ENCODE measurements at regions not wholly inside any gene's neighbourhood (a gene's known extent, or its start where the extent isn't known, plus 50 kb on each side); places are given as distances from the start of the nearest gene placed in this dataset.

- no peak for TF ChIP-seq CTCF (IDR thresholded peaks at IDR 0.05; ENCODE audit: unreplicated experiment)
- Mint-ChIP-seq H3K27ac (no peak overlapping the region), H3K4me3 (ENCODE audit: low read depth) (no peak overlapping the region), H3K36me3 (ENCODE audit: insufficient read depth) (no peaks in the 10 kb centered on the region), H3K9me3 (ENCODE audit: low read depth) (no peaks in the 10 kb centered on the region), H3K4me1 (ENCODE audit: low read depth) (peaks cover 4% of the 10 kb centered on the region), H3K27me3 (peaks cover 3% of the 10 kb centered on the region)
- no peak for DNase-seq (ENCODE audit: low spot score, unreplicated experiment)
Observed at GRCh38 chr2:143903172-143903856, 616.6 kb downstream of the ZEB2 start.

- no peak for TF ChIP-seq CTCF (IDR thresholded peaks at IDR 0.05; ENCODE audit: unreplicated experiment)
- Mint-ChIP-seq H3K27me3 (no peaks in the 10 kb centered on the region), H3K27ac (no peak overlapping the region), H3K9me3 (ENCODE audit: low read depth) (no peaks in the 10 kb centered on the region), H3K36me3 (ENCODE audit: insufficient read depth) (no peaks in the 10 kb centered on the region), H3K4me1 (ENCODE audit: low read depth) (peaks cover 4% of the 10 kb centered on the region), H3K4me3 (ENCODE audit: low read depth) (no peak overlapping the region)
- DNase-seq (ENCODE audit: low spot score, unreplicated experiment): no peak
Observed at GRCh38 chr2:143901185-143901842, 618.6 kb downstream of the ZEB2 start.

GRCh38 chr2:143899987-143900386 is 619.9 kb downstream of the ZEB2 start:
- Mint-ChIP-seq H3K9me3 (ENCODE audit: low read depth) (no peaks in the 10 kb centered on the region), H3K4me3 (ENCODE audit: low read depth) (no peak overlapping the region), H3K27me3 (no peaks in the 10 kb centered on the region), H3K27ac (no peak overlapping the region), H3K4me1 (ENCODE audit: low read depth) (peaks cover 4% of the 10 kb centered on the region), H3K36me3 (ENCODE audit: insufficient read depth) (no peaks in the 10 kb centered on the region)
- no peak for TF ChIP-seq CTCF (IDR thresholded peaks at IDR 0.05; ENCODE audit: unreplicated experiment)
- no peak for DNase-seq (ENCODE audit: low spot score, unreplicated experiment)

GRCh38 chr2:143893371-143893770 is 626.5 kb downstream of the ZEB2 start:
- DNase-seq (ENCODE audit: low spot score, unreplicated experiment): no peak
- no peak overlapping the region for H3K27ac Mint-ChIP-seq
- no peak for TF ChIP-seq CTCF (IDR thresholded peaks at IDR 0.05; ENCODE audit: unreplicated experiment)
- no peaks in the 10 kb centered on the region for H3K36me3 Mint-ChIP-seq (ENCODE audit: insufficient read depth)
- peaks cover 13% of the 10 kb centered on the region for H3K4me1 Mint-ChIP-seq (ENCODE audit: low read depth)
- H3K4me3 Mint-ChIP-seq (ENCODE audit: low read depth): peak overlapping the region; percentile 22
- H3K9me3 Mint-ChIP-seq (ENCODE audit: low read depth): no peaks in the 10 kb centered on the region
- H3K27me3 Mint-ChIP-seq: no peaks in the 10 kb centered on the region

- no peak for TF ChIP-seq CTCF (IDR thresholded peaks at IDR 0.05; ENCODE audit: unreplicated experiment)
- Mint-ChIP-seq H3K4me1 (ENCODE audit: low read depth) (peaks cover 13% of the 10 kb centered on the region), H3K9me3 (ENCODE audit: low read depth) (no peaks in the 10 kb centered on the region), H3K27ac (no peak overlapping the region), H3K4me3 (ENCODE audit: low read depth) (no peak overlapping the region), H3K36me3 (ENCODE audit: insufficient read depth) (no peaks in the 10 kb centered on the region), H3K27me3 (no peaks in the 10 kb centered on the region)
- no peak for DNase-seq (ENCODE audit: low spot score, unreplicated experiment)
Observed at GRCh38 chr2:143891879-143892308, 628.0 kb downstream of the ZEB2 start.

Measured in progenitor cell of endocrine pancreas (in vitro differentiated cells).